ENCODE measurements at regions not wholly inside any gene's neighbourhood (a gene's known extent, or its start where the extent isn't known, plus 50 kb on each side); places are given as distances from the start of the nearest gene placed in this dataset.

GRCh38 chr4:59217910-59218631 lies 1982.1 kb upstream of the ADGRL3 start (continued):
- TF ChIP-seq NANOG (IDR thresholded peaks at IDR 0.05; ENCODE audit: borderline replicate concordance) (no peak), ZNF331 (CRISPR knock-in tag; IDR thresholded peaks at IDR 0.05; ENCODE audit: low read depth) (no peak), CREB1 (CRISPR knock-in tag; IDR thresholded peaks at IDR 0.05; ENCODE audit: low read depth) (no peak), POLR2AphosphoS5 (IDR thresholded peaks at IDR 0.05; ENCODE audit: low read depth) (no peak)

GRCh38 chr4:59222221-59222620 lies 1977.9 kb upstream of the ADGRL3 start:
- ATAC-seq (no peak), DNase-seq (ENCODE audit: low spot score) (no peak)
- Histone ChIP-seq H3K4me1 (ENCODE audit: insufficient read depth) (no peaks in the 10 kb centered on the region), H3K36me3 (ENCODE audit: insufficient read depth) (no peaks in the 10 kb centered on the region), H3F3A (replicated peaks; ENCODE audit: low read depth) (no peaks in the 10 kb centered on the region), H2AFZ (no peak overlapping the region), H3K4me3 (no peak overlapping the region), H3K79me2 (replicated peaks; ENCODE audit: insufficient read depth) (no peaks in the 10 kb centered on the region), H3K27ac (ENCODE audit: low read depth) (no peak overlapping the region), H3K9me2 (ENCODE audit: insufficient read depth) (no peaks in the 10 kb centered on the region), H3K27me3 (ENCODE audit: insufficient read depth) (no peaks in the 10 kb centered on the region), H4K20me1 (replicated peaks; ENCODE audit: insufficient read depth) (no peaks in the 10 kb centered on the region), H3K4me2 (no peak overlapping the region)
- no peaks in the 10 kb centered on the region for H3K9me3 Mint-ChIP-seq
- no peak overlapping the region for H3K27ac Mint-ChIP-seq
- no peak for TF ChIP-seq JUNB (IDR thresholded peaks at IDR 0.05; ENCODE audit: unreplicated experiment)
- H3K4me1 Mint-ChIP-seq, result no peaks in the 10 kb centered on the region
- H3K4me3 Mint-ChIP-seq, result no peak overlapping the region
- no peaks in the 10 kb centered on the region for H3K36me3 Mint-ChIP-seq (ENCODE audit: low read depth)
- no peaks in the 10 kb centered on the region for H3K27me3 Mint-ChIP-seq (ENCODE audit: insufficient read depth, low read depth, poor library complexity)

DNA sequence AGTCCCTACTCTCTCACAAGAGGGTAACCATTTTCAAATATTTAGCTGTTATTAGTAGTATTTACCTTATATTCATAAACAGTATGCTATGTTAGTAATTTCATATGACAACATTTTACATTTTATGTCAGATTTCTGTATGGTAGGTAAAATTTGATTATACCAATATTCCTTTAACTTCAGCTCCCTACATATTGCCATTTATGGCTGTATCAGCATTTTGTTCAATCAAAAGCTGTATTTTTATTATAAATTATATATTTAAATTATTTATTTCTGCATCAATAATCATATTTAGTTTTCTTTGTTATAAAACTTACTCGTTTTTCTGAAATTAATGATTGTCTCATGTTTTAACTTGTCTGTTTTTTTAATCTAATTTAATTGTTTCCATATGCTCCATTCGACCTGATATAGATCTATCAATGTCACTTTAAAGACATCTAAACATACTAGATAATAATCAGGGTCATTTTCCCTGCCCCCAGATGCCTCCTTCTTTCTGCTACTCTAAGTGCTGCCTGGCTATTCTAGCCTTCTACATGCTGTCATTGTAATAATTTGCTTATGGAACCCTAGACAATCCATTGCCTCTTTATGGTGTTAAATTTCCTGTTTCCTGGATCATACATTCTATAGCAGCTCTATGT lies 1976.7 kb upstream of the ADGRL3 start:
- Histone ChIP-seq H3K4me2 (no peak overlapping the region), H3K9me2 (ENCODE audit: insufficient read depth) (no peaks in the 10 kb centered on the region), H4K20me1 (replicated peaks; ENCODE audit: insufficient read depth) (no peaks in the 10 kb centered on the region), H3K79me2 (replicated peaks; ENCODE audit: insufficient read depth) (no peaks in the 10 kb centered on the region), H3K27me3 (ENCODE audit: insufficient read depth) (no peaks in the 10 kb centered on the region), H2AFZ (no peak overlapping the region), H3K36me3 (ENCODE audit: insufficient read depth) (no peaks in the 10 kb centered on the region), H3K4me3 (no peak overlapping the region), H3K27ac (ENCODE audit: low read depth) (no peak overlapping the region), H3F3A (replicated peaks; ENCODE audit: low read depth) (no peaks in the 10 kb centered on the region), H3K4me1 (ENCODE audit: insufficient read depth) (no peaks in the 10 kb centered on the region)
- ATAC-seq, result no peak
- Mint-ChIP-seq H3K27me3 (ENCODE audit: insufficient read depth, low read depth, poor library complexity) (no peaks in the 10 kb centered on the region), H3K36me3 (ENCODE audit: low read depth) (no peaks in the 10 kb centered on the region), H3K27ac (no peak overlapping the region), H3K4me3 (no peak overlapping the region), H3K4me1 (no peaks in the 10 kb centered on the region), H3K9me3 (no peaks in the 10 kb centered on the region)
- DNase-seq (ENCODE audit: low spot score), result no peak
- TF ChIP-seq ETS1 (IDR thresholded peaks at IDR 0.05), result no peak
- TF ChIP-seq ZNF331 (CRISPR knock-in tag; IDR thresholded peaks at IDR 0.05; ENCODE audit: low read depth), result no peak
- TF ChIP-seq ZNF114 (CRISPR knock-in tag; IDR thresholded peaks at IDR 0.05), result no peak
- TF ChIP-seq JUNB (IDR thresholded peaks at IDR 0.05; ENCODE audit: unreplicated experiment), result no peak
- no peak for TF ChIP-seq EZH2 (IDR thresholded peaks at IDR 0.05; ENCODE audit: low read depth, unreplicated experiment)
- no peak for TF ChIP-seq NANOG (IDR thresholded peaks at IDR 0.05; ENCODE audit: borderline replicate concordance)
- TF ChIP-seq, protein P1, sequence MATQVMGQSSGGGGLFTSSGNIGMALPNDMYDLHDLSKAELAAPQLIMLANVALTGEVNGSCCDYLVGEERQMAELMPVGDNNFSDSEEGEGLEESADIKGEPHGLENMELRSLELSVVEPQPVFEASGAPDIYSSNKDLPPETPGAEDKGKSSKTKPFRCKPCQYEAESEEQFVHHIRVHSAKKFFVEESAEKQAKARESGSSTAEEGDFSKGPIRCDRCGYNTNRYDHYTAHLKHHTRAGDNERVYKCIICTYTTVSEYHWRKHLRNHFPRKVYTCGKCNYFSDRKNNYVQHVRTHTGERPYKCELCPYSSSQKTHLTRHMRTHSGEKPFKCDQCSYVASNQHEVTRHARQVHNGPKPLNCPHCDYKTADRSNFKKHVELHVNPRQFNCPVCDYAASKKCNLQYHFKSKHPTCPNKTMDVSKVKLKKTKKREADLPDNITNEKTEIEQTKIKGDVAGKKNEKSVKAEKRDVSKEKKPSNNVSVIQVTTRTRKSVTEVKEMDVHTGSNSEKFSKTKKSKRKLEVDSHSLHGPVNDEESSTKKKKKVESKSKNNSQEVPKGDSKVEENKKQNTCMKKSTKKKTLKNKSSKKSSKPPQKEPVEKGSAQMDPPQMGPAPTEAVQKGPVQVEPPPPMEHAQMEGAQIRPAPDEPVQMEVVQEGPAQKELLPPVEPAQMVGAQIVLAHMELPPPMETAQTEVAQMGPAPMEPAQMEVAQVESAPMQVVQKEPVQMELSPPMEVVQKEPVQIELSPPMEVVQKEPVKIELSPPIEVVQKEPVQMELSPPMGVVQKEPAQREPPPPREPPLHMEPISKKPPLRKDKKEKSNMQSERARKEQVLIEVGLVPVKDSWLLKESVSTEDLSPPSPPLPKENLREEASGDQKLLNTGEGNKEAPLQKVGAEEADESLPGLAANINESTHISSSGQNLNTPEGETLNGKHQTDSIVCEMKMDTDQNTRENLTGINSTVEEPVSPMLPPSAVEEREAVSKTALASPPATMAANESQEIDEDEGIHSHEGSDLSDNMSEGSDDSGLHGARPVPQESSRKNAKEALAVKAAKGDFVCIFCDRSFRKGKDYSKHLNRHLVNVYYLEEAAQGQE (IDR thresholded peaks at IDR 0.05; ENCODE audit: unreplicated experiment), result no peak
- TF ChIP-seq POLR2AphosphoS5 (IDR thresholded peaks at IDR 0.05; ENCODE audit: low read depth), result no peak
- no peak for TF ChIP-seq STAT1 (IDR thresholded peaks at IDR 0.05; ENCODE audit: unreplicated experiment)
- no peak for TF ChIP-seq CREB1 (CRISPR knock-in tag; IDR thresholded peaks at IDR 0.05; ENCODE audit: low read depth)
- TF ChIP-seq EZH2phosphoT487 (IDR thresholded peaks at IDR 0.05; ENCODE audit: unreplicated experiment), result no peak
- no peak for TF ChIP-seq CTCF (conservative IDR thresholded peaks at IDR 0.05; ENCODE audit: low read depth in 2 of 2)
